OCI-LY7 (cell line): ENCODE measurements at regions not wholly inside any gene's neighbourhood (a gene's known extent, or its start where the extent isn't known, plus 50 kb on each side); places are given as distances from the start of the nearest gene placed in this dataset.

ENCODE experiments used
- EZH2phosphoT487 ChIP-seq: fragments of 200-600 bp; sonication (generic); IDR thresholded peaks from 2 replicates; pipeline ENCODE4 v1.6.1; 2018; ENCODE audit warnings: low read depth, borderline replicate concordance, mild to moderate bottlenecking, mixed run types, antibody characterized with exemption, low read length, moderate library complexity, mixed read lengths
- TF ChIP-seq, protein P1 (sequence below): fragments of 200-600 bp; sonication (generic); conservative IDR thresholded peaks from 2 replicates; pipeline ENCODE4 v1.5.1; 2014; ENCODE audit warnings: mild to moderate bottlenecking, antibody characterized with exemption, low read length, moderate library complexity, mixed read lengths

DNA sequence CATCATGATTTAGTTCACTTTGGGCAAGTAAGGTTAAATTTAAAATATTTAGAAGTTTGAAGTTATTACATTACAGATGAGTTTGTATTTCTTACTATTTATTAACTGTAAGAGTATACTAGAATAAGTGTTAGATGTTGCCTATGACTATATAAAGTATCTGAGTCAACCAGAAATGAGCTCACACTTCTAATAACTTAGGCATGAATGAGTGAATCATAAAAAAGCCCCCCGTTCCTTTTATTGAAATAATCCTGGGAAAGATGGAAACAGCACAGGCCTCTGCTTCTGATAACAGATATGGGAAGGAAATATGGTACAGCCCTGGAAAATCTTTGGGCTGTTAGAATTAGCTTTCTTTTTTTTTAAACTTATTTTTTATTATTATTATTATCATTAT, 66.6 kb upstream of the TGFBR2 start:
- TF ChIP-seq, protein P1, sequence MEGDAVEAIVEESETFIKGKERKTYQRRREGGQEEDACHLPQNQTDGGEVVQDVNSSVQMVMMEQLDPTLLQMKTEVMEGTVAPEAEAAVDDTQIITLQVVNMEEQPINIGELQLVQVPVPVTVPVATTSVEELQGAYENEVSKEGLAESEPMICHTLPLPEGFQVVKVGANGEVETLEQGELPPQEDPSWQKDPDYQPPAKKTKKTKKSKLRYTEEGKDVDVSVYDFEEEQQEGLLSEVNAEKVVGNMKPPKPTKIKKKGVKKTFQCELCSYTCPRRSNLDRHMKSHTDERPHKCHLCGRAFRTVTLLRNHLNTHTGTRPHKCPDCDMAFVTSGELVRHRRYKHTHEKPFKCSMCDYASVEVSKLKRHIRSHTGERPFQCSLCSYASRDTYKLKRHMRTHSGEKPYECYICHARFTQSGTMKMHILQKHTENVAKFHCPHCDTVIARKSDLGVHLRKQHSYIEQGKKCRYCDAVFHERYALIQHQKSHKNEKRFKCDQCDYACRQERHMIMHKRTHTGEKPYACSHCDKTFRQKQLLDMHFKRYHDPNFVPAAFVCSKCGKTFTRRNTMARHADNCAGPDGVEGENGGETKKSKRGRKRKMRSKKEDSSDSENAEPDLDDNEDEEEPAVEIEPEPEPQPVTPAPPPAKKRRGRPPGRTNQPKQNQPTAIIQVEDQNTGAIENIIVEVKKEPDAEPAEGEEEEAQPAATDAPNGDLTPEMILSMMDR, result no peak
- TF ChIP-seq EZH2phosphoT487, result no peak
